ENCODE measurements at regions not wholly inside any gene's neighbourhood (a gene's known extent, or its start where the extent isn't known, plus 50 kb on each side); places are given as distances from the start of the nearest gene placed in this dataset.

GRCh38 chr1:48051466-48052126, 54.4 kb upstream of the TRABD2B start:
- no peaks in the 10 kb centered on the region for H3K9me2 ChIP-seq (ENCODE audit: low read depth, low read length)
- TF ChIP-seq EZH2 (IDR thresholded peaks at IDR 0.05; ENCODE audit: borderline replicate concordance, low read length) (no peak), CTCF (IDR thresholded peaks at IDR 0.05; ENCODE audit: low read length) (no peak)
- H3K79me2 ChIP-seq (ENCODE audit: insufficient read depth, low read length) = no peaks in the 10 kb centered on the region
- H3K4me2 ChIP-seq (ENCODE audit: low read length) = no peak overlapping the region
- no peak overlapping the region for H3K27ac ChIP-seq (ENCODE audit: low read depth, low read length, poor library complexity, severe bottlenecking)
- no peaks in the 10 kb centered on the region for H3F3A ChIP-seq (ENCODE audit: insufficient read depth, low read length)
- H3K4me3 ChIP-seq (ENCODE audit: low read depth, low read length, poor library complexity, severe bottlenecking) = no peak overlapping the region
- no peaks in the 10 kb centered on the region for H3K36me3 ChIP-seq (ENCODE audit: insufficient read depth, low read length)
- no peak overlapping the region for H2AFZ ChIP-seq (ENCODE audit: low read length)
- H3K9ac ChIP-seq (ENCODE audit: low read length) = no peak overlapping the region
- no peaks in the 10 kb centered on the region for H3K4me1 ChIP-seq (ENCODE audit: insufficient read depth, low read length, severe bottlenecking)
- H3K27me3 ChIP-seq (ENCODE audit: insufficient read depth, low read length) = no peaks in the 10 kb centered on the region
- H3K9me3 ChIP-seq (ENCODE audit: low read length) = no peaks in the 10 kb centered on the region
- H4K20me1 ChIP-seq (ENCODE audit: insufficient read depth, low read length) = no peaks in the 10 kb centered on the region

GRCh38 chr1:48049823-48050535, 52.8 kb upstream of the TRABD2B start:
- Histone ChIP-seq H3K4me2 (ENCODE audit: low read length) (no peak overlapping the region), H3K4me1 (ENCODE audit: insufficient read depth, low read length, severe bottlenecking) (no peaks in the 10 kb centered on the region), H3K79me2 (ENCODE audit: insufficient read depth, low read length) (no peaks in the 10 kb centered on the region), H3K4me3 (ENCODE audit: low read depth, low read length, poor library complexity, severe bottlenecking) (no peak overlapping the region), H2AFZ (ENCODE audit: low read length) (no peak overlapping the region), H3K9me2 (ENCODE audit: low read depth, low read length) (no peaks in the 10 kb centered on the region), H3F3A (ENCODE audit: insufficient read depth, low read length) (no peaks in the 10 kb centered on the region), H3K36me3 (ENCODE audit: insufficient read depth, low read length) (no peaks in the 10 kb centered on the region), H3K9ac (ENCODE audit: low read length) (no peak overlapping the region), H3K9me3 (ENCODE audit: low read length) (no peaks in the 10 kb centered on the region), H4K20me1 (ENCODE audit: insufficient read depth, low read length) (no peaks in the 10 kb centered on the region), H3K27ac (ENCODE audit: low read depth, low read length, poor library complexity, severe bottlenecking) (no peak overlapping the region), H3K27me3 (ENCODE audit: insufficient read depth, low read length) (no peaks in the 10 kb centered on the region)
- TF ChIP-seq CTCF (IDR thresholded peaks at IDR 0.05; ENCODE audit: low read length) = no peak
- no peak for TF ChIP-seq EZH2 (IDR thresholded peaks at IDR 0.05; ENCODE audit: borderline replicate concordance, low read length)

- H3K4me3 ChIP-seq (ENCODE audit: low read depth, low read length, poor library complexity, severe bottlenecking) = no peak overlapping the region
- H3K9ac ChIP-seq (ENCODE audit: low read length) = no peak overlapping the region
- H3K27ac ChIP-seq (ENCODE audit: low read depth, low read length, poor library complexity, severe bottlenecking) = no peak overlapping the region
- no peak overlapping the region for H2AFZ ChIP-seq (ENCODE audit: low read length)
- no peak overlapping the region for H3K4me2 ChIP-seq (ENCODE audit: low read length)
- H4K20me1 ChIP-seq (ENCODE audit: insufficient read depth, low read length) = no peaks in the 10 kb centered on the region
- H3K9me3 ChIP-seq (ENCODE audit: low read length) = no peaks in the 10 kb centered on the region
- no peaks in the 10 kb centered on the region for H3F3A ChIP-seq (ENCODE audit: insufficient read depth, low read length)
- no peak for TF ChIP-seq CTCF (IDR thresholded peaks at IDR 0.05; ENCODE audit: low read length)
- no peaks in the 10 kb centered on the region for H3K4me1 ChIP-seq (ENCODE audit: insufficient read depth, low read length, severe bottlenecking)
- H3K27me3 ChIP-seq (ENCODE audit: insufficient read depth, low read length) = no peaks in the 10 kb centered on the region
- H3K9me2 ChIP-seq (ENCODE audit: low read depth, low read length) = no peaks in the 10 kb centered on the region
- H3K36me3 ChIP-seq (ENCODE audit: insufficient read depth, low read length) = no peaks in the 10 kb centered on the region
- H3K79me2 ChIP-seq (ENCODE audit: insufficient read depth, low read length) = no peaks in the 10 kb centered on the region
Observed at GRCh38 chr1:48048980-48049379, 51.8 kb upstream of the TRABD2B start.

Data from OCI-LY1 (cell line).